Stromal cell of bone marrow (primary cell): ENCODE measurements at regions not wholly inside any gene's neighbourhood (a gene's known extent, or its start where the extent isn't known, plus 50 kb on each side); places are given as distances from the start of the nearest gene placed in this dataset.

Experiments used
- DNase-seq: peaks from one replicate; pipeline ENCODE4 v3.0.0-alpha.2; 2012; ENCODE audit warnings: low read depth

- DNase-seq = no peak
Measured at GRCh38 chr16:50994995-50995394, 156.1 kb downstream of the SALL1 start.

GRCh38 chr16:50992350-50993032 lies 158.6 kb downstream of the SALL1 start:
- DNase-seq = no peak

- DNase-seq = no peak
Measured at GRCh38 chr16:50991436-50991835, 159.6 kb downstream of the SALL1 start.

GRCh38 chr16:50991006-50991405 lies 160.1 kb downstream of the SALL1 start:
- DNase-seq = no peak

- DNase-seq = no peak
Measured at GRCh38 chr16:50989047-50989446, 162.0 kb downstream of the SALL1 start.

- no peak for DNase-seq
Measured at GRCh38 chr16:50988441-50988840, 162.6 kb downstream of the SALL1 start.

- DNase-seq = no peak
Measured at GRCh38 chr16:50986453-50986852, 164.6 kb downstream of the SALL1 start.

GRCh38 chr16:50985733-50986132 lies 165.3 kb downstream of the SALL1 start:
- no peak for DNase-seq

GRCh38 chr16:50984688-50985087 lies 166.4 kb downstream of the SALL1 start:
- DNase-seq = no peak

- DNase-seq = no peak
Measured at GRCh38 chr16:50982808-50983207, 168.3 kb downstream of the SALL1 start.

GRCh38 chr16:50981951-50982350 lies 169.1 kb downstream of the SALL1 start:
- no peak for DNase-seq

- no peak for DNase-seq
Measured at GRCh38 chr16:50980666-50981065, 170.4 kb downstream of the SALL1 start.

- DNase-seq = no peak
Measured at GRCh38 chr16:50979806-50980620, 171.1 kb downstream of the SALL1 start.

GRCh38 chr16:50977138-50977537 lies 173.9 kb downstream of the SALL1 start:
- DNase-seq = no peak

- DNase-seq = no peak
Measured at GRCh38 chr16:50974438-50975036, 176.5 kb downstream of the SALL1 start.

GRCh38 chr16:50972876-50973275 lies 178.2 kb downstream of the SALL1 start:
- no peak for DNase-seq

GRCh38 chr16:50970281-50970680 lies 180.8 kb downstream of the SALL1 start:
- no peak for DNase-seq

GRCh38 chr16:50967827-50968612 lies 183.1 kb downstream of the SALL1 start:
- DNase-seq = no peak

- no peak for DNase-seq
Measured at GRCh38 chr16:50964491-50964890, 186.6 kb downstream of the SALL1 start.

- no peak for DNase-seq
Measured at GRCh38 chr16:50961952-50962351, 189.1 kb downstream of the SALL1 start.

- DNase-seq = no peak
Measured at GRCh38 chr16:50960517-50961202, 190.4 kb downstream of the SALL1 start.

GRCh38 chr16:50957056-50957455 lies 194.0 kb downstream of the SALL1 start:
- no peak for DNase-seq
